Stimulated activated CD4-positive, alpha-beta T cell treated with anti-CD3 and anti-CD28 coated beads, Interleukin-2, amount 100 ng/mL, for 4 hours (primary cell): ENCODE measurements at regions not wholly inside any gene's neighbourhood (a gene's known extent, or its start where the extent isn't known, plus 50 kb on each side); places are given as distances from the start of the nearest gene placed in this dataset.
"Not testable (repeated sequence)": the region's sequence is repeated elsewhere in the genome, so short reads cannot be mapped to it uniquely, and the experiment has no call there.

Experiments used
- DNase-seq: peaks from one replicate; pipeline ENCODE4 v3.0.0-alpha.2; 2020; ENCODE audit warnings: low read depth

- no peak for DNase-seq
Measured at GRCh38 chr3:8001712-8002111, 499.9 kb upstream of the LMCD1 start.

GRCh38 chr3:8011902-8012301, 489.7 kb upstream of the LMCD1 start:
- DNase-seq = no peak

DNA sequence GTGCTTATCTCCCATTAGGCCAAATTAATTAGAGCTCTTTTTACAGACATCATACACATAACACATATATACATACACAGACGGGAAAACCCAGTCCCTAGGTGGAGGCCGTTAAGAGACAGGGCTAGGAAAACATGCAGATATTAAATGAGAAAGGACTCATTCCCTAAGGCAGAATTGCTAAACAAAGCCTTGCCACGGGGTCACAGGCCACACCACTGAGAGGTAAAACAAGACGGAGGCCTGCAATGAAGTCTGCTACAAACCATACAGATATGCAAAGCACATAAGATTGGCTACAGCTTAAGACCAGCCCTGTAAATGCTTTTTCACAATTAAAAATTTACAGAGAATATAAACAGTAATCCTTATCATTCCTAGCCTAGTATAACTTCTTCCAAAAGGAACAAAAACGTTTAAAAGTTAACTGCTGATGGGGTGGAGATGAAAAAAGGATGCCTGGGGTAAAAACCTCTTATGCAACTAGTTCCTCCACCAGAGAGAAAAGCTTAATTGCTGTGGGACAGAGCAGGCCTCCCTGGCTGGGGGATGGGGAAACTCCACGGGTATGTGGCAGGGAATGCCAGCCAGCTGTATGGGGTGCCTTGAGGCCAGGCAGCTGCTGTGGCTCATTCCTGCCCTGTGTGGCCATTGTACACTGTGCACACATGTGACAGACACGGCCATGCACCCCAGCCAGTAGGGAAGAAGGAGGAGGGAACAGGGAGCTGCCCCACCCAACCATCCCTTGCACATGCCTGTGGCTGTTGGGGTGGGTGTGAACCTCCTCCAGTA, 481.4 kb upstream of the LMCD1 start:
- DNase-seq = no peak

DNA sequence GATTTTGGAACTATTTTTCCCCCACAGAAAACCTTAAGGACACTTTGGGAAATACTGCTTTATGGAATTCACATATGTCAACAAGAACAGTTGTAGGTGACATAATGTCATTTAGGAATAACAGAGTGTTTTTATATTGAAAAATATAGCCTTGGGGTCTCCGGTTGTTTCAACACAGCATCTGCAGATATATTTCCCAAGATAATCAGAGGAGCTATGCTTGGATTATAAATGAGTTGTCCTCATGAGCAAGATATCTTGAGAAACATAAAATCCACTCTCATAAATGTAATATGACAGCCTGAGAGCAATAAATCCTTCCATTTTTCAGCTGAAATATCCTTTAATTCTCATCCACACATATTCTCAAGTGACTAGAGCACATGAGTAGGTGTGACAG, 473.7 kb upstream of the LMCD1 start:
- no peak for DNase-seq

- DNase-seq = no peak
Measured at GRCh38 chr3:8050283-8050682, 451.3 kb upstream of the LMCD1 start.

DNA sequence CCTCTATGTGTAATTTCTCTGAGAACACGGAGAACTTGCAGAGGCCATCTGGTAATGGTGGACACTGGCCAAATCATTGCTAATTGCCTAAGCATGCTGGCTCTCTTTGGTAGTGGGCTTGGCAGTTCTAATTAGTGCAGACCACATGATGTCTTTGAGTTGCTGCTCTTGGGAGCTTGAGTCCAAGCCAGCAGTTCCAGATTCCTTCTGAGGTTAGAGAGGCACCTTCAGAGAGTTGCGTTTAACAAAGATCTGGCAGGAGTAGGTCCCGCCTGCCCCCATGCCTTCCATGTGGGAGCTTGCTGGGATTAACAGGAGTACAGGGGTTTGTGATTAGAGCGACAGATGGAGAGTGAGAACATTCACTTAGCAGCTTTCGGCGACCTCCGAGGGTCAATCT, 449.0 kb upstream of the LMCD1 start:
- DNase-seq = no peak

- DNase-seq = not testable (repeated sequence)
Measured at GRCh38 chr3:8068135-8068534, 433.5 kb upstream of the LMCD1 start.

GRCh38 chr3:8069471-8069870, 432.2 kb upstream of the LMCD1 start:
- DNase-seq = no peak

- DNase-seq = no peak
Measured at GRCh38 chr3:8070011-8070410, 431.6 kb upstream of the LMCD1 start.

DNA sequence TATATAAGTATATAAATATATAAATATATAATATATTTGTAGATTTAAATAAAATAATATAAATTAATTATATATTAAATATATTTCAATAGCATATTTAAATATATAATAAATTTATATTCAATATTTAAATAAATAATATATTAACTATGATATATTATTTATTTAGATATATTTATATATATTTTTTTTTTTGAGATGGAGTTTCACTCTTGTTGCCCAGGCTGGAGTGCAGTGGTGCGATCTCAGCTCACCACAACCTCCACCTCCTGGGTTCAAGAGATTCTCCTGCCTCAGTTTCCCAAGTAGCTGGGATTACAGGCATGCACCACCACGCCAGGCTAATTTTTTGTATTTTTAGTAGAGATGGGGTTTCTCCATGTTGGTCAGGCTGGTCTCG, 426.9 kb upstream of the LMCD1 start:
- not testable (repeated sequence) for DNase-seq

GRCh38 chr3:8077126-8077525, 424.5 kb upstream of the LMCD1 start:
- no peak for DNase-seq

DNA sequence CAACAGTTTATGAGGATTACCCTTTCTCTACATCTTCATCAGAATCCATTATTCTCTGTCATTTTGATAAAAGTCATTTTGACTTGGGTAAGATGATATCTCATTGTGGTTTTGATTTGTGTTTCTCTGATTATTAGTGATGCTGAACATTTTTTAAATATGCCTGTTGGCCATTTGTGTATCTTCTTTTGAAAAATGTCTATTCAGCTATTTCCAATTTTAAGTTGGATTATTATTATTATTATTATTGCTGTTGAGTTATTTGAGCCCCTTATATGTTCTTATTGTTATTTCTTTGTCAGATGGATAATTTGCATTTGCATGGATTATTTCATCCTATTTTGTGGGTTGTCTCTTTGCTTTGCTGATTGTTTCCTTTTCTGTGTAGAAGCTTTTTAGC, 421.2 kb upstream of the LMCD1 start:
- no peak for DNase-seq

DNA sequence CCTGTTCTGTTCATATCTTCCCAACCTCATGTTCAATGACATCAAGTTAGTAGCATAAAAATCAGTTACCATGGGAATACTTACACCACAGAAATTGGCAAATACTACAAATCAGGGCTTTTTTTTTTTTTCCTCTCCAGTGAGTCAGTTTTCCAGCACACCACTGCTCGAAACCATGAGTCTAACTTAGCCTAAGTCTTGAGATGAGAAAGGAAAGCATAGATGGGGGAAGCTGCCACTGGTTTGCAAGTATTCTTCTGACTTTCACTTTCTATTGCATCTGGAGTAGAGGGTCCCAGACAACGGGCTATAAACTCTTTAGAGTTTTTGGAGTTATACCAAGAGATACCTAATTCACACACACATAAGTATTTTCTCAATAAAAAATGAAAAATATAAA, 416.1 kb upstream of the LMCD1 start:
- DNase-seq = no peak

DNA sequence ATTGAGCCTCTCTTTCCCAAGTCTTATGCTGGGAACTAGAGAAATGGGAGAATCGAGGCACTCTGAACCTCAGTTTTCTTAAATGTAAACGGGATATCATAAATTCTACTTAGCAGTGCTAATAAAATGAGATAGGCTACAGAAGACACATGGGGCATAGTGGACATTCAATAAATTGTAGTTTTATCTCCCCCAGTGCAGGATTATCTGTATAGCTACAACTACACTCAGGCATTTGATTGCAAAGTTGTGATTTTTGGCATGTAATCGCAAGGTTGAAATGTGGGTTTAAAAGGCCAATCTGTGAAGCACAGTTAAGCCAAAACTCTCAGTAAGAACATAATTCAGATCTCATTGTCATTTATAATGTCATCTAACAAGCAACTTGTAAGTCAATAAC, 413.7 kb upstream of the LMCD1 start:
- no peak for DNase-seq

DNA sequence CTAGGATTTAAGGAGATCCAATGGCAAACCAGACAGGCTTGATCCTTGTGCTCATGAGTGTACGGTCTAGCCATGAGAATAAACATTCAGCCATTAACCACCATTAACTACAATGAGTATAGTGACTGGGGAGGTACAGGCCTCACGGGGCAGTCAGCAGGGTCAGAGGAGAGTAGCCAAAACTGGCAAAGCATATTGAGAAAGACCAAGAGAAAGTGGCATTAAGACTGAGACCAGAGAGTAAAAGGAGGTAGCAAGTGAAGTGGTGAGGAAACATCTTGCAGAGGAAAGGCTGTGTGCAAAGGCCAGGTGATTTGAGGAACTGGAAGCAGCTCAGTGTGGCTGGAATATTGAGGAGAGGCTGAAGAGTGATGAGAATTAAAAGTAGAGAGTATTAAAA, 407.2 kb upstream of the LMCD1 start:
- no peak for DNase-seq

- DNase-seq = no peak
Measured at GRCh38 chr3:8095724-8096123, 405.9 kb upstream of the LMCD1 start.

DNA sequence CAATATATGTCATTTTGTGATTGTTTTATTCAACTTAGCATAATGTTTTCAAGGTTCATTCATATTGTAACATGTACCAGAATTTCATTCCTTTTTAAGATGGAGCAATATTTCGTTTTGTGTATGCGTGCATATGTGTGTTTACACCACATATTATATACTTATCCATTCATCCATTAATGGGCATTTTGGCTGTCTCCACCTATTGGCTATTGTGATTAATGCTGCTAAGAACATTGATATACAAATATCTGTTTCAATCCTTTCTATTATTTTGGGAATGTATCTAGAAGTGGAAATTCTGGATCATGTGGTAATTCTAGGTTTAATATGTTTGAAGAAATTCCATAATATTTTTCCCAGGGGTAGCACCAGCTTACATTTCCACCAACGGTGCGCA, 403.9 kb upstream of the LMCD1 start:
- no peak for DNase-seq

- no peak for DNase-seq
Measured at GRCh38 chr3:8103954-8104353, 397.7 kb upstream of the LMCD1 start.

GRCh38 chr3:8106921-8107320, 394.7 kb upstream of the LMCD1 start:
- no peak for DNase-seq

- peak; percentile 55 for DNase-seq
Measured at GRCh38 chr3:8110966-8111798, 390.4 kb upstream of the LMCD1 start.

DNA sequence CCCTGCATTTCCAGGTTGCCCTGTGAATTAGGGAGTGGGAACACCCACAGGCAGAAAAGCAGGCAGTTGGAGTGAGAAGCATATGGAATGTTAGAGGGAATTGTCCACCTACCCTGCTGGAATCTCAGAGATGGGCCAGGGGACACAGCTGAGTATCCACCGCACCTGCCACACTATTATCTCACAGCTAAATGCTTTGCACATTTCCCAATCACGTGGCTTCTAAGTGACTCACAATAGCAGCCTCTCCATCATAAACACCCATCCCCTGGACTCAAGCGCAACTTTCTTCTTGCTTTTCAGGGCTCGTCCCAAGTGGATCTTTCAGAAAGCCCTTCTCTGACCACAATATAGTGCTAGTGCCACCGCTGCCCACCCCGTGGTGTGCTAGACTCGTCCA, 389.0 kb upstream of the LMCD1 start:
- DNase-seq = no peak

DNA sequence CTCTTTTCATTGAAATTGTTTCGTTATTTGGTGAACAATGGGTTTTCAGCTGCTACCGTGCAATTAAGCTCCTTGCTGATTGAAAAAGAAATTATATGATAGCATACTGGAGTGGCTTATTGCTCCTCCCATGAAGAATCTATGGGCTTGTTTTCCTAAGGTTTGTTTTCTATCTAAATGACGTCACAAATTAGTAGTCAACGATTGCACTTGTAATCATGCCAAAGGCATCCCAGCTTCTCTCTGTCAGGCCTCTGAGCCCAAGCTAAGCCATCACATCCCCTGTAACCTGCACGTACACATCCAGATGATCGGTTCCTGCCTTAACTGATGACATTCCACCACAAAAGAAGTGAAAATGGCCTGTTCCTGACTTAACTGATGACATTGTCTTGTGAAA, 388.0 kb upstream of the LMCD1 start:
- DNase-seq = no peak

DNA sequence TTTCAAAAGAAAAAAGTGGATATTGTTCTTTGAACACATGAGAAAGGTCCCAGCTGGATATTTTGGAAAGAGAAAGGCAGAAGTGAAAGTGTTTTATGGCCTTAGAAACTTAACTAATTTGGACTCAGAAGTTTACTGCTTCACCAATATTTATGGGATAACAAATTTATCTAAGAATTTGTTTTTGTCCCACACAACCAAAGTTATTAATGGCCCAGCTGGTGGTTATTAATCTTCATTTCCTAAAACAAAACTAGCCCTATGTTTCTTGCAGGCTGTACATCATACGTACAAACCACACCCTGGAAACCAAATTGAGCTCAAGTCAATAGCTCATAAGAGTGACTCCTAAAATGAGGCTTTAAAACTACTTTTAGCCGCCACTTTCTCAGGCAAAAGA, 372.9 kb upstream of the LMCD1 start:
- no peak for DNase-seq

DNA sequence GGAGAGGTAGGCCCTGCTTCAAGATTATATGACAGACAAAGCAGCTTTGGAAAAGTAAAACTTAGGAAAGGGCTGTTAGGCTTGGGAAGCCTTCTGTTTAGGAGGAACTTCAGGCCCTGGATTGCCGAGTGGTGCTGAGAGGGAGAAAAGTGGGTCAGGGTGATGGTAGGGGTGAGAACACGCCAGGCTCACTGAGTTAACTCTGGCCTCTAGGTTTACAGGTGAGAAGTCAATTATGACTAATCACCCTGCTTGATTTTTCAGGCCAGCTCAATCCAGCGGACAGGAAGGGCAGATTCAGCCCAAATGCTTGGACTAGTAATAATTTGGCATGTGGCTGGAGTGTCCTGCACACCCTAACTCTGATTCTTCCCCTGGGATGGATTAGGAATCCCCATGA, 365.1 kb upstream of the LMCD1 start:
- no peak for DNase-seq
